Jurkat, Clone E6-1 (cell line): ENCODE measurements at regions not wholly inside any gene's neighbourhood (a gene's known extent, or its start where the extent isn't known, plus 50 kb on each side); places are given as distances from the start of the nearest gene placed in this dataset.

Experiments
- DNase-seq: peaks from one replicate; pipeline ENCODE4 v3.0.0-alpha.2; 2011; ENCODE audit warnings: low read depth, low spot score
- H3K4me3 ChIP-seq: 2 replicates; pipeline ENCODE4 v1.5.1; 2011; ENCODE audit warnings: mild to moderate bottlenecking, low read length, control low read depth, moderate library complexity

DNA sequence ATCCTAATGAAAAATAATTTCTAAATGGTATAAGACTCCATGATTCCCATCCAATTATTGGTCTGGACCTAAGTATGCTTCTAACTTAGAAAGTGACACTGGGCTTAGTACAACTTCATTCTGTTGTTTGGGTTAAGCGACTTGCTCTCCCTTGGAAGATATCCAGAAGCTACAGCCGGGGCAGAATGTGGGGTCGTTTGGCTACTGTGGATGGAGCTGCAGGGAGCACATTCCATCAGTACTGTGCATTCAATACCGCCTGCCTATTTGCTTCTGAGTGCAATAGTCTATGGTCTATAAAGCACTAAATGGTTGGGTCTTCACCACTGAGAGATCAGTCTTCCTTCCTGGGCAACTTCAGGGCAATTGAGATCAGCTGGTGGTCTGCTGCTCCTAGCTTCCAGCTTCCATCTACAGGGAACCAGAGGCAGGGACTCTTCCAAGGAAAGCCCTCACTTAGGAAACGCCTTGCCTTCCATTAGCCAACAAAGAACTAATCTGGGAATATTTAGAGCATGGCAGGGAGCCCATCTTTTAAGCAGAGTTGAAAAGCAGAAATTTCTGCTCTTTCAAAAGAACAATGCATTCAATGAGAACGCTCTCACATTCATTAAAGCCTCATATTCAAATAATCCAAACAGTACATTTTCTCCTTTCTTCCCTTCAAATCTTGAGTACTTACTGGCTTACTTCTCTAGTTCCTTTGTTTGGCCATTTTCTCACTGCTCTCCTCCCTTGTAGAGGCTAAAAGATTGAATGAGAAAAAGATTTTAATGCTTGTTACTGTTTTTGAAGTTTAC is 1049.9 kb upstream of the TENM3 start:
- H3K4me3 ChIP-seq = no peak overlapping the region
- no peak for DNase-seq

DNA sequence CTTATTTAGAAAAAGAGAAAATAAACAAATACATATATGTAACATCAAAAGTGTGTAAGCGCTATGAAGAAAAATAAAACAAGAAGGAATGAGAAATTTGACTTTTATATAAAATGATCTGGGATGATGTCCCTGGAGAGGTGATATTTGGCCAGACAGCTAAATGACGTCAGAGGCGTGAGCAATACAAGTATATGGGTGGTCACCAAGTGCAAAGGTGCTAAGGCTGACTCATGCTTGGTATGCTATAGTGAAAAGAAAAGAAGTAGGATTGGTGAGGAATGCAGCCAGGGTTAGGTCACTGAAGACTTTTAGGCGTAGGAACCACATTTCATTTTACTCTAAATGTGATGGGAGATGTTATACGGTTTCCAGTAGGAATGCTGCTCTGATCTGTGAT is 1049.1 kb upstream of the TENM3 start:
- H3K4me3 ChIP-seq = no peak overlapping the region
- DNase-seq = no peak

- H3K4me3 ChIP-seq = no peak overlapping the region
- DNase-seq = no peak
Measured at GRCh38 chr4:181200076-181200475, 1043.1 kb upstream of the TENM3 start.

- no peak for DNase-seq
Measured at GRCh38 chr4:181202240-181202639, 1041.0 kb upstream of the TENM3 start.

GRCh38 chr4:181204109-181204508 is 1039.1 kb upstream of the TENM3 start:
- H3K4me3 ChIP-seq = no peak overlapping the region
- no peak for DNase-seq

More at GRCh38 chr4:181202240-181202639, 1041.0 kb upstream of the TENM3 start:
- H3K4me3 ChIP-seq = no peak overlapping the region

DNA sequence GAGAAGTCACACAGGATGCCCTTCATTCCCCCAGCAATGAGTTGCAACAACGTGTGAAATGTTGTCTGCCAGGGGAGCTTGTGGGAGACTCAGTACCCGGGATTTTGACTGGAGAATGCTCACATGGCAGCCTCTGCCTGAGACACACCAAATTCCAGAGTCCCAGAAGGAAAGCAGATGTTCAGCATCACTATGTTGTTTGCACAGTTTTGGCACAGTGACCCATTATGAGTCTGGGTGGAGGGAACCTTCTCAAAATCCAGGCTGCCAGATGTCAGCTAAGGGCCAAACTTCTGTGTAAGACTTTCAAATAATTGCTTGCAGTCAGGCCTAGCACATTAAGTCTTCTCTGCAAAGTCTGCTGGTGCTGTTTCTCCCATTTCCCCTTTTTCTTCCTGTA is 1029.7 kb upstream of the TENM3 start:
- DNase-seq = no peak
- H3K4me3 ChIP-seq = no peak overlapping the region

- DNase-seq = no peak
- H3K4me3 ChIP-seq = no peak overlapping the region
Measured at GRCh38 chr4:181216501-181216900, 1026.7 kb upstream of the TENM3 start.

GRCh38 chr4:181219783-181220416 is 1023.3 kb upstream of the TENM3 start:
- no peak overlapping the region for H3K4me3 ChIP-seq
- no peak for DNase-seq

GRCh38 chr4:181224852-181225251 is 1018.4 kb upstream of the TENM3 start:
- no peak for DNase-seq

GRCh38 chr4:181225616-181226261 is 1017.5 kb upstream of the TENM3 start:
- H3K4me3 ChIP-seq = no peak overlapping the region
- DNase-seq = no peak

More at GRCh38 chr4:181224852-181225251, 1018.4 kb upstream of the TENM3 start:
- H3K4me3 ChIP-seq = no peak overlapping the region

GRCh38 chr4:181234951-181235680 is 1008.1 kb upstream of the TENM3 start:
- DNase-seq = no peak
- H3K4me3 ChIP-seq = no peak overlapping the region

- H3K4me3 ChIP-seq = no peak overlapping the region
- DNase-seq = no peak
Measured at GRCh38 chr4:181245326-181245725, 997.9 kb upstream of the TENM3 start.

- H3K4me3 ChIP-seq = no peak overlapping the region
- DNase-seq = no peak
Measured at GRCh38 chr4:181249031-181249430, 994.2 kb upstream of the TENM3 start.

- DNase-seq = no peak
- H3K4me3 ChIP-seq = no peak overlapping the region
Measured at GRCh38 chr4:181254771-181255170, 988.4 kb upstream of the TENM3 start.

GRCh38 chr4:181258569-181258968 is 984.6 kb upstream of the TENM3 start:
- H3K4me3 ChIP-seq = no peak overlapping the region
- no peak for DNase-seq

DNA sequence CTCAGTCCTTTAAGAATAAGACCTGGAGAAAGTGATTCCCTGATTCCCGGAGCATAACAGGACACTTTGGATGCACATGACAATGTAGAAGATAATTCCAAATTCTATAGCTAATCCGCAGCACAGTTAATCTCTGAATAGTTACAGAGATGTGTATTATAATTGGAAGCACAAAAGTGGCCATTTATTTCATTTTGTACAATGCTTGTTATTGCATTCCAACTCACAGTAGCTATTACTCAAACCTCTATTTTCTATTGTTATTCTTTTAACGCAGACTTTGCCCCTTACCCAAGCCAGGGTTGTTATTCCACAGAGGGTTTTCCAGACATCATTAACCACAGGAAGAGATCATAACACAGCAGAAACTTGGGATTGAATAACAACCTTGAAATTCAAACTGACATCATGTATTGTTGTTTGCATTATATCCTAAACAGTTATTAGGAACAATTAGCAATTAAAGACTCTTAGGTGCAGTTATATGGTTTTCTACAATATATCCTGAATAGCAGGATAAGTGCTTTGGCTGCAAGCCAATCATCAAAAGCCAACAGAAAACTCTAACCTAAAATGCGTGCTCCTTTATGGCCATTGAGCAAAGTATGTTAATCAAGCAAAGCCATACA is 984.0 kb upstream of the TENM3 start:
- H3K4me3 ChIP-seq = no peak overlapping the region
- no peak for DNase-seq

DNA sequence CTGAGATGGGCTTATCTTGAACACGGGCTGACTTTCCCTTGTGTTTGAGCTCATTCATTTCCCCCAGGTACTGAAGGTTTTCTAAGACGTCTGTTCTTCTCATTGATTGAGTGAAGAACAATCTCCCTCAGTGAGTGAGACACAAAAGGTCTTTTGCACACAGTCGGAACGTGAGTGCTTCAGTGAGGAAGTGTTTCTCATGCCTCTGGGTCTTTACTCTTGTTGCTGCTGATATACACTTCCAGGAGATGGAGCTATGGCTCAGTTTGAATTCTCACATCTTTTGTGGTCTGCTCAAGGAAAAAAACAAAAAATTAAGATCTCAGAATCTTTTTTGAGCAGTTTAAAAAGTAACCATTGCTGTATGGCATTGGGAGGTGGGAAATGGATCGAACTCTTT is 981.9 kb upstream of the TENM3 start:
- DNase-seq = no peak
- no peak overlapping the region for H3K4me3 ChIP-seq

DNA sequence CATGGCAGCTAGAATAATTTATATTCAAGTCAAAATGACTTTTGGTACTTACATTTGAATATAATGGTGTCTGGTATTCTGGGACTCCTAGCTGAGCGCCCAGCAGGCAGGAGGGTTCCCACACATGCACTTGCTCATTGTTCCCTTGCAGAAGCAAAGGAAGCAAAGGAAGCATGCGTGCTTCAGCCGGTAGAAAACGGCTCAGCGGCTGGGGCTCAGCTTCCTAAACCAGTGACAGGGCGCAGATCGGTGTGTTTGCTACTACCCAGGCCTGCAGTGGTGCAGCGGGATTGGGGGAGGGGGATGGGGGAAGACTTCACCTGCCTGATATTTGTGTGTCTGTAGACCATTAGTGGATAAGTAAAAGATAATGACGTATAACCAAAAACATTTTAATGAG is 978.3 kb upstream of the TENM3 start:
- DNase-seq = no peak
- no peak overlapping the region for H3K4me3 ChIP-seq

DNA sequence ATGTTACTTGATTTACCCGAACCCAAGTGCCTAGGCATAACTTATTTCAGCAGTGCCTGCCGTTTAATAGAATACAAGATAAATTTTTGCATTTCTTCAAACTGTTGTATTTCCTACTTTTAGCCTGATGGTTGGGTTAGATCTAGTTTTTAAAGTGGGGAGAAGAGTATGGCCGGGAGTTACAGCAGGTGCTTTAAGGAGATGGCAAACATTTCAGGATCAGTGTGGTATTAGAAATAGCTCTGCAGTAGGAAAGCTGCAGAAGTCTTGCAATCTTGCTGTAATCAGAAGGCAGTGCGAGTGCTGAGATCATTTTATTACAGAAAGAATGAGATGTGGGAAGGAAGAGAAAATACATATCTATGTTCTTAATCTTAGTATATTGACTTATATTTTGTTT is 977.8 kb upstream of the TENM3 start:
- H3K4me3 ChIP-seq = no peak overlapping the region
- no peak for DNase-seq
